K562 (cell line): ENCODE measurements at regions not wholly inside any gene's neighbourhood (a gene's known extent, or its start where the extent isn't known, plus 50 kb on each side); places are given as distances from the start of the nearest gene placed in this dataset.

Source experiments
- ATAC-seq: fragments of 200-7000 bp; cut with Tn5 transposase; 3 replicates; pipeline ENCODE4 v1.9.1; 2020; ENCODE audit warnings: moderate library complexity
- BruUV-seq: library from RNA; stranded (reverse); fragments of 400-500 nt; replicated peaks from 2 replicates; lab custom pipeline; 2021; lab: Mats Ljungman, UMichigan
- CTCF ChIA-PET: fragments of 300-600 bp; formaldehyde crosslinking; extraction: SDS; loops from one replicate; lab custom pipeline; 2021; ENCODE audit warnings: low intra/inter-chr PET ratio; lab: Yijun Ruan, JAX
- POLR2A ChIA-PET: fragments of 300-600, 350-650 bp; sonication (Branson Sonifier 250); formaldehyde crosslinking; extraction: SDS; loops from one replicate; lab custom pipeline; 2021; ENCODE audit warnings: antibody characterized with exemption, inconsistent platforms; lab: Yijun Ruan, JAX
- DNase-seq, 4 experiments: peaks; one replicate each; pipeline versions ENCODE4 v3.0.0 to v3.0.0-alpha.2; 2011 to 2018; ENCODE audit warnings: low spot score in 3 of 4, mixed read lengths in 3 of 4; ENCODE audit errors: extremely low read depth in 1 of 4
- FAIRE-seq: peaks from 2 replicates; lab custom pipeline; 2011; peaks lifted over from hg19 to GRCh38; lab: Jason Lieb, UNC
- H2AFZ ChIP-seq: 2 replicates; pipeline ENCODE4 v1.6.0; 2011; ENCODE audit warnings: low read depth, low read length, control low read depth, inconsistent platforms
- H3K27ac ChIP-seq: fragments of 200-600 bp; 3 replicates; pipeline ENCODE4 v1.8.0; 2011; ENCODE audit warnings: low read depth, mild to moderate bottlenecking, control low read depth, inconsistent platforms, low read length, moderate library complexity, mixed read lengths; ENCODE audit errors: extremely low read depth
- H3K27me3 ChIP-seq, 2 experiments: fragments of 300-600 bp in 1 of 2; 2 replicates in 1 of 2; 3 replicates in 1 of 2; pipeline versions ENCODE4 v1.6.0 to v1.8.0; 2011; ENCODE audit warnings: inconsistent platforms in 2 of 2, low read length in 2 of 2, mild to moderate bottlenecking in 1 of 2, mixed read lengths in 1 of 2, moderate library complexity in 1 of 2; ENCODE audit not compliant: control insufficient read depth in 2 of 2, insufficient read depth in 2 of 2
- H3K36me3 ChIP-seq: fragments of 300-600 bp; 3 replicates; pipeline ENCODE4 v1.8.0; 2011; ENCODE audit warnings: mild to moderate bottlenecking, low read length, inconsistent platforms; ENCODE audit not compliant: control insufficient read depth, insufficient read depth
- H3K4me1 ChIP-seq, 2 experiments: fragments of 200-600 bp in 1 of 2; replicated peaks in 1 of 2; 2 replicates in 1 of 2; 3 replicates in 1 of 2; pipeline versions ENCODE4 v1.5.1 to v1.8.0; 2011; ENCODE audit warnings: inconsistent platforms in 2 of 2, low read length in 2 of 2, mild to moderate bottlenecking in 1 of 2, mixed read lengths in 1 of 2, moderate library complexity in 1 of 2; ENCODE audit not compliant: control insufficient read depth in 2 of 2, insufficient read depth in 2 of 2
- H3K4me2 ChIP-seq: 2 replicates; pipeline ENCODE4 v1.6.1; 2011; ENCODE audit warnings: low read length, control low read depth, inconsistent platforms, mixed read lengths; ENCODE audit not compliant: insufficient read depth
- H3K4me3 ChIP-seq: fragments of 200-600 bp; sonication (generic), shearing (Covaris generic); 2 replicates; pipeline ENCODE4 v1.5.1; 2016; ENCODE audit warnings: control low read depth, inconsistent platforms
- H3K79me2 ChIP-seq: fragments of 200-600 bp; 3 replicates; pipeline ENCODE4 v1.8.0; 2011; ENCODE audit warnings: low read length, inconsistent platforms; ENCODE audit not compliant: control insufficient read depth, insufficient read depth
- H3K9ac ChIP-seq, 2 experiments: 2 replicates each; pipeline versions ENCODE4 v1.6.0 to v1.6.1; 2011; ENCODE audit warnings: low read depth in 2 of 2, low read length in 2 of 2, control low read depth in 1 of 2, inconsistent platforms in 1 of 2, mild to moderate bottlenecking in 1 of 2, mixed read lengths in 1 of 2; ENCODE audit not compliant: insufficient read depth in 1 of 2
- H3K9me1 ChIP-seq: one replicate; pipeline ENCODE4 v1.6.0; 2011; ENCODE audit warnings: inconsistent platforms, mild to moderate bottlenecking, low read length, moderate library complexity; ENCODE audit not compliant: control insufficient read depth, insufficient read depth
- H3K9me3 ChIP-seq: replicated peaks from 2 replicates; pipeline ENCODE4 v1.5.1; 2011; ENCODE audit warnings: low read depth, low read length, inconsistent platforms; ENCODE audit not compliant: control insufficient read depth, insufficient read depth
- H4K20me1 ChIP-seq: replicated peaks from 2 replicates; pipeline ENCODE4 v1.6.1; 2011; ENCODE audit warnings: low read length, inconsistent platforms, mixed read lengths; ENCODE audit not compliant: control insufficient read depth, insufficient read depth
- BRCA1 ChIP-seq, 2 experiments: fragments of 450-650 bp in 1 of 2; sonication (generic) in 1 of 2; formaldehyde crosslinking in 1 of 2; IDR thresholded peaks; 2 replicates each; pipeline versions ENCODE4 v1.5.0 to v1.6.1; 2017 to 2020; ENCODE audit warnings: mild to moderate bottlenecking in 1 of 2, missing genetic modification reagents in 1 of 2
- MAZ ChIP-seq, 2 experiments: fragments of 450-650 bp in 1 of 2; sonication (generic) in 1 of 2; formaldehyde crosslinking; IDR thresholded peaks in 1 of 2; conservative IDR thresholded peaks in 1 of 2; 2 replicates each; pipeline versions ENCODE4 v1.4.0 to v1.5.0; 2020; ENCODE audit warnings: mild to moderate bottlenecking in 1 of 2, missing genetic modification reagents in 1 of 2
- NR2C1 ChIP-seq, 2 experiments: fragments of 450-650 bp; IDR thresholded peaks; 2 replicates each; pipeline ENCODE4 v1.6.1; 2017; ENCODE audit warnings: mild to moderate bottlenecking in 2 of 2, antibody characterized with exemption in 1 of 2, inconsistent platforms in 1 of 2, missing compliant biosample characterization in 1 of 2, missing genetic modification characterization in 1 of 2
- PHF20 ChIP-seq: fragments of 450-650 bp; IDR thresholded peaks from 2 replicates; pipeline ENCODE4 v1.6.1; 2018; ENCODE audit not compliant: partially characterized antibody
- RBM17 ChIP-seq: fragments of 200-400 bp; formaldehyde crosslinking; IDR thresholded peaks from 2 replicates; pipeline ENCODE4 v1.6.1; 2017; ENCODE audit warnings: low read depth, mild to moderate bottlenecking, low read length, borderline replicate concordance
- SMARCE1 ChIP-seq: fragments of 450-650 bp; IDR thresholded peaks from 2 replicates; pipeline ENCODE4 v1.7.1; 2016; ENCODE audit warnings: mild to moderate bottlenecking
- SOX6 ChIP-seq: fragments of 450-650 bp; IDR thresholded peaks from 2 replicates; pipeline ENCODE4 v1.6.1; 2014; ENCODE audit warnings: mild to moderate bottlenecking
- TBP ChIP-seq: optimal IDR thresholded peaks from 2 replicates; pipeline ENCODE3; 2011; ENCODE audit warnings: low read depth, low read length, improper control_type of control experiment
- WGBS: fragments of 100-300 bp; shearing (Covaris generic); methylation state at CpG from one replicate; pipeline ENCODE4 v1.1.6; 2016; ENCODE audit warnings: low coverage, mixed read lengths; ENCODE audit not compliant: insufficient coverage; ENCODE audit errors: missing lambda C conversion rate; 5-methylcytosine and 5-hydroxymethylcytosine counted together
- in situ Hi-C: fragments of 300-500 bp; cut with MboI; formaldehyde crosslinking; loops from 4 replicates; pipeline ENCODE4 v1.15.0; 2018; ENCODE audit warnings: inconsistent platforms, mixed read lengths
- intact Hi-C: fragments of 100-400 bp; cut with micrococcal nuclease; formaldehyde crosslinking; loops from 2 replicates; pipeline ENCODE4 v1.14.2; 2022
- TF ChIP-seq, protein P1 (sequence below): sonication (generic); formaldehyde crosslinking; IDR thresholded peaks from 2 replicates; pipeline ENCODE4 v1.8.0; 2022; ENCODE audit warnings: mild to moderate bottlenecking, missing genetic modification reagents, borderline replicate concordance
- TF ChIP-seq, protein P2 (sequence below): fragments of 250-450 bp; sonication (Bioruptor Pico); IDR thresholded peaks from 2 replicates; pipeline ENCODE4 v1.9.0; 2021; ENCODE audit warnings: mild to moderate bottlenecking

DNA sequence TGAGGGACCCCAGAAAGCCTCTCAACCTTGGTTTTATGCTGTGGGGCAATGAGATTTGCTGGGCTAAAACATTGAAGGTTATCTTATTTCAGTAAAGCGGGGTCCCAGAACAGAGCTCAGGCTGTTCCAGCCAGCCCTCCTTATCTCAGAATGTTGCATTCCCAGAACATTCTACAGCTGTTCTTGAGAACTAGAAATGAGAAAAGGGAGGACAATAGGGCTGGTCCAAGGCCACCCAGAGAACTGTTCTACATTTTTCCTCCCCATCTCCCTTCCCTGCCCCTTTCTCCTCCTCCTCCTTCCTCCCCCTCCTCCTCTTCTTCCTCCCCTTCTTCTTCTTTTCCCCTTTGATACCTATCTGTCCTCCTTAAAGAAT lies 70.4 kb upstream of the SLC7A11 start (continued):
- TF ChIP-seq TBP: no peak
- TF ChIP-seq, protein P1, sequence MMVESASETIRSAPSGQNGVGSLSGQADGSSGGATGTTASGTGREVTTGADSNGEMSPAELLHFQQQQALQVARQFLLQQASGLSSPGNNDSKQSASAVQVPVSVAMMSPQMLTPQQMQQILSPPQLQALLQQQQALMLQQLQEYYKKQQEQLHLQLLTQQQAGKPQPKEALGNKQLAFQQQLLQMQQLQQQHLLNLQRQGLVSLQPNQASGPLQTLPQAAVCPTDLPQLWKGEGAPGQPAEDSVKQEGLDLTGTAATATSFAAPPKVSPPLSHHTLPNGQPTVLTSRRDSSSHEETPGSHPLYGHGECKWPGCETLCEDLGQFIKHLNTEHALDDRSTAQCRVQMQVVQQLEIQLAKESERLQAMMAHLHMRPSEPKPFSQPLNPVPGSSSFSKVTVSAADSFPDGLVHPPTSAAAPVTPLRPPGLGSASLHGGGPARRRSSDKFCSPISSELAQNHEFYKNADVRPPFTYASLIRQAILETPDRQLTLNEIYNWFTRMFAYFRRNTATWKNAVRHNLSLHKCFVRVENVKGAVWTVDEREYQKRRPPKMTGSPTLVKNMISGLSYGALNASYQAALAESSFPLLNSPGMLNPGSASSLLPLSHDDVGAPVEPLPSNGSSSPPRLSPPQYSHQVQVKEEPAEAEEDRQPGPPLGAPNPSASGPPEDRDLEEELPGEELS: no peak
- TF ChIP-seq, all 486 proteins: peak for 0

DNA sequence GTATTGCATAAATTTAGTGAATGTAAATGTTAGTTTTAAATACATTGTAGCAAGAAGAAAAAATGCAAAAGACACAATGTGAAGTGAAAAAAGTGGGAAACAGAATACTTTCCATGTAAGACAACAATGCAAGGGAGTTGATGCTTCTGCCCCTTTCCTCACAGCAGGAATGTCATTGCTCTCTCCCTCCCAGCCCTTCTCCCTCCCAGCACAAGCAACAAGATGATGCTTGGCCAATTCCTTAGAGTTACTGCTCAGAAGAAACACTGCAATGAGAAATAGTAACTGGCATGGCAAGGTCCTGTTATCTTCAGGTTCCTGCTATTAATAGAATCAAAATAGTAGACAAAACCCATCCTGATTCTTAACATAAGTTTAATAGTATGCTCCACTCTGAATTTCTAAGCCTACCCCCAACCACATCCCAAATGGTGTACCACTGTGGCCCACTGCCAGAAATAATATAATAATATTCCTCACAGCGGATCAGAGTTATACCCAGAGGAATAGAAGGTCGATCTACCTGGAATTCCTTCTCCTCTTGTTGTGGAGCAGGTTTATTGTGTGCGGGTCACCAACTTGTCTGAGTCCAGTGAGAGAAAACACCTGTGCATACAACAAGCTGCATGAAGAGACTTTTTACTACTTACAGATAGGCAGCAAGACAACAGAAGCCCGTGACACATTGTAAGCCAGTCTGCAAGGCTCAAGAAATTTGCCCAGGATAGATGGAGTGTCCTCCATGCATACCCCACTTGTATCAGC lies 69.8 kb upstream of the SLC7A11 start:
- 17% methylated on average over 4 of the region's 4 CpGs for WGBS
- no TSS peak for BruUV-seq
- no peaks in the 10 kb centered on the region for H3K79me2 ChIP-seq
- no peaks in the 10 kb centered on the region for H3K9me3 ChIP-seq
- DNase-seq (no peak), FAIRE-seq (no peak), ATAC-seq (no peak)
- peaks cover 0 to 3% of the 10 kb centered on the region in 2 experiments; a peak in 1 of 5 replicates for H3K4me1 ChIP-seq
- no peaks in the 10 kb centered on the region for H3K27me3 ChIP-seq
- no peak overlapping the region for H3K9ac ChIP-seq
- in situ Hi-C loops (no loop called here), intact Hi-C loops (no loop called here)
- H3K36me3 ChIP-seq: no peaks in the 10 kb centered on the region
- ChIA-PET POLR2A (interaction anchor here (1.7 kb wide), 1 partner anchor 16 kb away, joined by 5 read pairs; no protein-coding TSS in a partner anchor), CTCF (interaction anchor here (0.5 kb wide), 1 partner anchor 50 kb away, joined by 3 read pairs; no protein-coding TSS in a partner anchor)
- no peaks in the 10 kb centered on the region for H4K20me1 ChIP-seq
- H3K4me3 ChIP-seq: no peak overlapping the region
- no peak overlapping the region for H3K27ac ChIP-seq
- H3K4me2 ChIP-seq: no peak overlapping the region
- no peak overlapping the region; the same call in 1 of the 2 replicates for H2AFZ ChIP-seq
- H3K9me1 ChIP-seq: no peaks in the 10 kb centered on the region
- no peak for TF ChIP-seq RBM17
- TF ChIP-seq NR2C1 (IDR thresholded peaks at IDR 0.05): no peak
- TF ChIP-seq NR2C1 (tag; IDR thresholded peaks at IDR 0.05): no peak
- TF ChIP-seq SMARCE1: no peak
- TF ChIP-seq, protein P2, sequence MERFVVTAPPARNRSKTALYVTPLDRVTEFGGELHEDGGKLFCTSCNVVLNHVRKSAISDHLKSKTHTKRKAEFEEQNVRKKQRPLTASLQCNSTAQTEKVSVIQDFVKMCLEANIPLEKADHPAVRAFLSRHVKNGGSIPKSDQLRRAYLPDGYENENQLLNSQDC (CRISPR knock-in tag): no peak
- TF ChIP-seq SOX6: no peak
- no peak for TF ChIP-seq PHF20
- TF ChIP-seq BRCA1 (IDR thresholded peaks at IDR 0.05): no peak
- no peak for TF ChIP-seq BRCA1 (CRISPR knock-in tag; IDR thresholded peaks at IDR 0.05)
- no peak for TF ChIP-seq MAZ (CRISPR knock-in tag; conservative IDR thresholded peaks at IDR 0.05 in 1 of 2, IDR thresholded peaks at IDR 0.05 in 1 of 2)
- TF ChIP-seq, all 486 proteins: peak for 0
